ENCODE measurements at regions not wholly inside any gene's neighbourhood (a gene's known extent, or its start where the extent isn't known, plus 50 kb on each side); places are given as distances from the start of the nearest gene placed in this dataset.
"Not testable (repeated sequence)": the region's sequence is repeated elsewhere in the genome, so short reads cannot be mapped to it uniquely, and the experiment has no call there.

DNA sequence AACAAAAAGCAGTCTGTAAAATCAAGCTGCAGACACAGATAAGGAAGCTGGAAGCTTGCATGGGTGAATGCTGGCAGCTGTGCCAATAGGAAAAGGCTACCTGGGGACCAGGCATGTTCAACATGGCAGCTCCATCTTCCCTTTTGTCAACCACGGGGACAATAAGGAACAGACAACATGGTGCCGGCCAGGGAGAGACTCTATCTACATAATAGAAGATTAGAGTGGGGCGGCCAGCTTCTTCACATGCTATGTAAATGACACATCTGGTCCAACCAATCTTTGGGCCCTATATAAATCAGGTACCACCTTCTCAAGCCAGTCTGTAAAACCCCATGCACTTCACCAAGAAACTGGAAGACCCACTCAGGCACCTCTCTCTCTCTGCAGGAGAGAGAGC lies 157.6 kb downstream of the SUDS3 start:
- H3K4me3 ChIP-seq (ENCODE audit: low read depth, low read length), result no peak overlapping the region
- no peak for DNase-seq (ENCODE audit: low read depth)

DNA sequence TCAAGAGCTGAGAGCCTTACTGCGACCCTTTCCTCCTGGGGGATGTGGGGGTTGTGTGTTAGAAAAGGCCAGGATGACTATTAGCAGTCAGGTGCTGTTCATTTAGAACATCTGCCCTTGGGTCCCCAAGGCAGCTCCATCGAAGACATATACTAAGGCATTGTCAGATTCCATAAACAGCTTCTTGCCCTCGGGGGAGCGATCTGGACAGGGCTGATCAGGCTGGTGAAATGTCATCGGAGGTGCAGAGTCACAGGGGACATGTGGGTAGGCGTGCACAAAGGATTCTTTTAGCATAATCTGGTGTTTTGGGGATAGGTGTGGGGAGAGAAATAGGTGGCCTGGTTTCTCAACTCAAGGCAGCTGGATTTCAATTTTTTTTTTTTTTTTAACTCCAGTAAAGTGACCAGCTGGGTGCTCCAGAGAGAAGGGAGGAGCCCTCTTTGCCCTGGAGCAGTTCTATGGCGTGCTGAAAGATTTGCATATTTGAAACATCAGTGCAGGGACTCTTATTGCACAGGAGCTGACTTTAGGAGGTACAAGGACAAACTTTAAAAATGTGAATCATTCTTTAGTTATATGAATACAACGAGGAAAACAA lies 160.1 kb downstream of the SUDS3 start:
- no peak for DNase-seq (ENCODE audit: low read depth)
- no peak overlapping the region for H3K4me3 ChIP-seq (ENCODE audit: low read depth, low read length)

DNA sequence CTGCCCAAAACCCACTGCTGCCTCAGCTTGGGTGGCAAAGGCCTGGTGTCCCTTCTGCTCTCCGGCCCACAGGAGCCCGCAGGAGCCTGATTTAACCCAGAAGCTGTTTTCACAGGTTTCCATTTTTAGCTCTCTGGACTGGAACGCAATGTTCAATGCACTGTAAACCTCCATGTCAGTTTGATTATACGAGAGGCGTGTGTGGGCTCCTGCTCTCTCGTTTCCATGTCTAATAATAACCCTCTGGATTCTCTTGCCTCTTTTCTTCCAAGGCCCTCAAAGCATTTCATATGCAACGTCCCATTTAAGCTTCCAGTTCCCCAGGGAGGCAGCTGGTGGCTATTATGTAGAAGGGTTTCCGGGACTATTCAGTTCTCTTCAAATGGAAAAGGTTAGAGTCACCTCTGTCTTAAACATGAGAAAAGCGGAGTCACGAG lies 161.1 kb downstream of the SUDS3 start:
- DNase-seq (ENCODE audit: low read depth), result no peak
- H3K4me3 ChIP-seq (ENCODE audit: low read depth, low read length), result no peak overlapping the region

DNA sequence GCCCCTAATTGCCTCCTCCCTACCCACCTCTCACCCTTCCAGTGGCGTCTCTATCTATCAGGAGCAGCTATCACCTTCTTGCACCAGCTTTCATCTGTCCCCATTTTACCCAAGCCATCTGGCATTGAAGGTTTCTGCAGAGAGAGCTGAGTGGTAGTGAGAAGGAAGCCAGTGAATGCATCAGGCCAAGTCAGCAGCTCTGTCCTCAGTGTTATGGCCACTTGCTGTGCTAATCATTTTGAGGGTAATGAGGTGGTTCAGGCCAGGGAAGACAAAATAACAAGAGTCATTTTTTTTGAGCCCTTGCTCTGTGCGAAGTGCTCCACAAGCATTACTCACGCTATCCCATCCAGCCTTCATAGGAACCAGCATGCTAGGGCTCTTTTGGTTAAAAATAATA lies 164.7 kb downstream of the SUDS3 start:
- no peak for DNase-seq (ENCODE audit: low read depth)
- no peak overlapping the region for H3K4me3 ChIP-seq (ENCODE audit: low read depth, low read length)

DNA sequence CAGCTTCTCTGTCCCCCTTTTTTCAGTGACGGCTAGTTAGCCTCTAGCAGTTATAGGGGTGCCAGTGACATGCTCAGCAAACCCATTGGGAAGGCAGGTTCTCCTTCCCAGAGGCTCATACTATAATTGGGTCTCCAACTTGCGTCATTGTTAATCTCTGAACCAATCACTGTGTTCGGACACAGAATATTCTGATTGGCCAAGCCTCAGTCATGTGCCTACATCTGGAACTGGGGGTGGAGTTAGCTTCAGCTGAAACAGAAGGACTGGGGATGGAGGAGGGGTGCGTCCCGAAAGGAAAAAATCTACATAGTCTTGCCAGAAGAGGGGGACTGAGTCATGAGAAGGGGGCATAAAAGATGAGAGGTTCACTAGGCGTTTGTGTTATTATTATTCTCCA lies 165.6 kb downstream of the SUDS3 start:
- no peak overlapping the region for H3K4me3 ChIP-seq (ENCODE audit: low read depth, low read length)

DNA sequence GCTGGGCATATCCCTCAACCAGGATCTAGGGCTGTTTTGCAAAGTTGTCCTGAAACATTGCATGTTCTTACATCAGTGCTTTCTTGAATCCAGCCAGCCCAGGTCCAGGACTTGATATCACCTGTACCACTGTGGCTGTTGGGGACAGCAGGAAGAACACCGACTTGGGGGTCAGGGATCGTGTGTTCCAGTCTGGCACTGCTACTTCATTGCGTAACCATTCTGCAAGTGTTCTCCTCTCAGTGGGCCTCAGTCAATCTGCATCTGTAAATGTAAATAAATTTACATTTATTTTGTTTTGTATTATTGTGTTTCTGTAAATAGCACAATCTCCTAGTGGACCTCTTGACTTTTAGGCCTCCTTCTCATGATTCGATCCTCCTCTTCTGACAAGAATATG lies 167.3 kb downstream of the SUDS3 start:
- no peak overlapping the region for H3K4me3 ChIP-seq (ENCODE audit: low read depth, low read length)
- no peak for DNase-seq (ENCODE audit: low read depth)

More for the DNA sequence above, 165.6 kb downstream of the SUDS3 start:
- DNase-seq (ENCODE audit: low read depth), result no peak

DNA sequence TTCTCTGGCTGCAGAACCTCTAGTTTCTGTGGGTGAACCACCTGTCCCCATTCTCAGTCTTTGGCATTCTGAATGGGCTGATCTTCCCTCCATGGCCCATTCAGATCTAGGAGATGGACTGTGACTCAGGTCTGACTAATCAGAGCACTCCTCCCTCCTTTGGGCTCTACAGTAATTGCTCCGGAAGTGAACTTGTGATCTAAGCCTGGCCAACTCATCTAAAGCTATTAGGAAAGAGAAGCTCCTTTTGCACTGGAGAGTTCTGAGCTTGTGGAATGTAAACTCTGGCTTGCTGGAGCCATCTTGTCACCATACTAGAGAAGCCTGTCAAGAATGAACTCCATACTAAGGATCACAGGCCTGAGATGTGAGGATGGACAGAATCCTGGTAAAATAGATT lies 168.2 kb downstream of the SUDS3 start:
- DNase-seq (ENCODE audit: low read depth), result peak; percentile 2
- H3K4me3 ChIP-seq (ENCODE audit: low read depth, low read length), result no peak overlapping the region

DNA sequence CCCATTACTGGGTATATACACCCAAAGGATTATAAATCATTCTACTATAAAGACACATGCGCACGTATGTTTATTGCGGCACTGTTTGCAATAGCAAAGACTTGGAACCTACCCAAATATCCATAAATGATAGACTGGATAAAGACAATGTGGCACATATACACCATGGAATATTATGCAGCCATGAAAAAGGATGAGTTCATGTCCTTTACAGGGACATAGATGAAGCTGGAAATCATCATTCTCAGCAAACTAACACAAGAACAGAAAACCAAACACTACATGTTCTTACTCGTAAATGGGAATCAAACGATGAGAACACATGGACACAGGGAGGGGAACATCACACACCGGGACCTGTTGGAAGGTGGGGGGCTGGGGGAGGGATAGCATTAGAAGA lies 171.3 kb downstream of the SUDS3 start:
- not testable (repeated sequence) for H3K4me3 ChIP-seq (ENCODE audit: low read depth, low read length); DNase-seq (ENCODE audit: low read depth)

DNA sequence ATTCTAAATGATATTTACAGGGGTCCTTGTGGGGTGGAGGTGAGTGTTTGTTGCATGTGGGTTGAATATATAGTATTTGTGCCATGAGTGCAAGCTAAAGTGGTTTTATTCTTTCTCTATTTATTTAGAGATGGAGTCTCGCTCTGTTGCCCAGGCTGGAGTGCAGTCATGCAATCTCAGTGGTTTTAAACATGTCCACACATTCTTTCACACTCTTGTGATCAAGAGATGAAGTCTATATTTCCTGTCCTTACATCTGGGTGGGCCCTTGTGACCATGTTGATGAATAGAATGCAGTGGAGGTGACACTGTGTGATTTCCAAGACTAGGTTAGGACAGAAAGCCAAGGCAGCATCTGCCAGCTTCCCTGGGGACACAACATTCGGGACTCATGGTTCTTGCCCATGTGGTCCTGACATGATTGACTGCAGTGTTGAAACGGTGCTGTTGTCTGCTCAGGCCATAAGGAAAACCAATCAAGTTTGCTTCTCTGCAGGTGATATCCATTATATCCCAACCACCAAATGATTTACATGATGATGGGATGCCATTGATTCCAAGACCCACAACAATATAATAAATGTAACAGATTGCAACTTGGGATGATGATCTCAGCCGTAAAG lies 172.6 kb downstream of the SUDS3 start:
- H3K4me3 ChIP-seq (ENCODE audit: low read depth, low read length), result no peak overlapping the region
- no peak for DNase-seq (ENCODE audit: low read depth)

DNA sequence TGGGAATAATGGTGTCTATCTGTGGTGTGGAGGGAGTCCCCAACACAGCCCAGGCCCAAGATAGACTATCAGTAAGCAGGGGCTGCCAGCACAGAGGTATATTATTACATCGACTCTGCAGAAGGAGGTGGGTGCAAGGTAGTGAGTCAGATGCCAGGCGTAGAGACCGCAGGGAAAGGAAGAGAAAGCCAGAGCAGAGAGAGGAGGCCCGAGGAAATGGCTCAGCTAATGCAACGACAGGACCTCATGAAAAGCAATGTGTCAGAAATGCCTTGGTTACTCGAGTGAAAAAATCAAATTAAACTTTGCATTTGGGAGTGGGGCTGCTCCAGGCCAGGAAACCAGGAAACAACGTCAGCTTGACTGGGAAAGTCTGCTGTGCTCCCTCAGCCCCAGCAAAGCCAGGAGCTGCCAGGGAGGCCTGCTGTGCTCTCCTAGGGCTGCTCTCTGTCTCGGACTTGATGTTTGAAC lies 173.2 kb downstream of the SUDS3 start:
- DNase-seq (ENCODE audit: low read depth), result no peak
- no peak overlapping the region for H3K4me3 ChIP-seq (ENCODE audit: low read depth, low read length)

DNA sequence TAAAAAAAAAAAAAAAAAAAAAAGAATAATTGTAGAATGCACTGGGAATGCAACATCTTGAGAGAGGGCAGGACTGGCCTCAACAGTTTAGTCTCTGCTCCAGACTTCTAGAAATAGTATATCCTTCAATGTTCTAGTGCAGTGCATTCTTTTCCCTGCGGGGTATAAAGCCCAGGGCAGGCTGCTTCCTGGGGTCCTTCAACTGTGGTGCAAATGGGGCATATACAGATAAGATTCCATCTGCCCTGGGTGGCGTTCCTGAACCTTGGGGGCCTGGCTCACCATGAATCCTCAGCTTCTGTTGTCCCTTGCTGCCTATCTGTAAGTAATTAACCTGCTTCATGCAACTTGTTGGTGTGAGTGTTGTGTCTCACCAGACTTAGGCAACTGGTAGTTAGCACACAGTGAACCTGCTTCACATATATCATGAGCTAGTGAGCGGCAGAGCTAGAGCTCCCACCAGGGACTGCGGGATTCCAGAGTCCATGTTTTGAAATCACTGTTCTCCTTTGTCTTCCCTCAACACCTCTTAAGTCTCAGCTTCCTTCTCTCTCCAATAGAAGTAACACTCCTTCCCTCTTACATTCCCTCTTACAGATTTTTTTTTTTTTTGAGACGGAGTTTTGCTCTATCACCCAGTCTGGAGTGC lies 177.6 kb downstream of the SUDS3 start:
- no peak for DNase-seq (ENCODE audit: low read depth)
- H3K4me3 ChIP-seq (ENCODE audit: low read depth, low read length), result no peak overlapping the region

DNA sequence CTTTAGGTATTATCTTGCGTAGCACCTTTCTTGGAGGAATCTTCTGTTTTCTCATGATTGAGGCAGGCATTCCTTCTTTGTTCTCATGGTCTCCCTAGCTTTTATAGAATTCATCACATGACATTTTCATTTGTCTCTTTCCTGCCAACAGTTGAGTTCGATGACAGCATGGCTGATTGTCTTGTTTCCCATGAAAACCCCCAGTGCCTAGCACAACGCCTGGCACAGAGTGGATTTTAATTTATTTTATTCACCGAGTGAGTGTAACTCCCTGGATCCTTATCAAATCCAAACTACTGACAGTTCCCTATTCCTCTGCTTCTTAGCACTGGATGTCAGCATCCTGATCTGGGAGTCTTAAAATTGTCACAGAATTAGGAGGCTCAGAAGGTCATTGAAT lies 182.6 kb downstream of the SUDS3 start:
- DNase-seq (ENCODE audit: low read depth), result no peak
- H3K4me3 ChIP-seq (ENCODE audit: low read depth, low read length), result no peak overlapping the region

DNA sequence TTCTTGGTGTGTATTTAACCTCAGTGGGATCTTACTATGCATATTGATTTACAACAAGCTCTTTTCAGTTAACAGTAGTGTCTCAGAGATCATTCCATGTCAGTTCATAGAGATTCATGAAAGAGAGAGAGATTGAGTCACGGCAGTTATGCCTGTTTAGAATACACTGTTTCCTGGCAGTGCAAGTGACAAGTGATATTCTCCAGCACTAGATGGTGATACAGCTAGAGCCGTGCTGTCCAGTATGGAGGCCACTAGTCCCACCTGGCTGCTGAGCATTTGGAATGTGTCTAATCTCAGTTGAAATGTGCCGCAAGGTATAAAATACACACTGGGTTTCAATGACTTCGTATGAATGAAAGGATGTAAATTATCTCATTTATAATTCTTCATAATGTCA lies 184.4 kb downstream of the SUDS3 start:
- DNase-seq (ENCODE audit: low read depth), result no peak
- no peak overlapping the region for H3K4me3 ChIP-seq (ENCODE audit: low read depth, low read length)

DNA sequence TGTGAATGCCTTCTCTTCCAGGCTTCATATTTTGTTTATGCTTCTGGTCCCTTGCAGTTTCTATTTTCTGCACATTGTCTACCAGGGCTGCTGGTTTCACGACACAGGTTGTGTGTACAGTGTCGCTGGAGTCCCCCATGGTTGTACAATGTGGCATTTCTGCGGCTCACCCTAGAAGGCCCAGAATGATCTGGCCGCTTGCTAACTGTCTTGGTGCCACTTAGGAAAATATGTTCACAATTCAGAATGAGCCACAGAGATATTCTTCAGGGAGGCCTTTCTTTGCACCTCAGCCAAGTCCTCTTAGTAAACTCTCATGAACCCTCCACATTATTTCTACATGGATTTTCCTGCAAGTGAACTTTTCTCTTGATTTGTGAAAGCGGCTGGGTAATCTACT lies 195.4 kb downstream of the SUDS3 start:
- DNase-seq (ENCODE audit: low read depth), result no peak
- H3K4me3 ChIP-seq (ENCODE audit: low read depth, low read length), result no peak overlapping the region

DNA sequence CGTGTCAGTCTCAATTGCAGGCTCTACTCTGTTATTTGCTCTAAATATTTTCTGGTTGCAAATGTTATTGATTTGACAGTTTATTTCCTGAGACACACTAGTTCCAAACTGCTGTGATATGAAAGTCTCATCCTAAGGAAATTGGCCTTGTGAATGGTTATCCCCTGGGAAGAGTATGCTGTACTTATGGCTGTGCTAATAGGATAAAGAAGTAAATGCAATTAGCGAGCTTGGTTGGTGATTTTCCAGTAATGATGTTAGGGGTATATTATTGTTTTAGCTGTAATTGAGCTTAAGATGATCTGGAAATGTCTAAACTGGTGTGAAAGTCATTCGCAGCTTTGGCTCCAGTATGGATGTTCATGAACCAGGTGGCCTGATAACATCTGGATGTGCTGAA lies 197.9 kb downstream of the SUDS3 start:
- DNase-seq (ENCODE audit: low read depth), result no peak
- H3K4me3 ChIP-seq (ENCODE audit: low read depth, low read length), result no peak overlapping the region

DNA sequence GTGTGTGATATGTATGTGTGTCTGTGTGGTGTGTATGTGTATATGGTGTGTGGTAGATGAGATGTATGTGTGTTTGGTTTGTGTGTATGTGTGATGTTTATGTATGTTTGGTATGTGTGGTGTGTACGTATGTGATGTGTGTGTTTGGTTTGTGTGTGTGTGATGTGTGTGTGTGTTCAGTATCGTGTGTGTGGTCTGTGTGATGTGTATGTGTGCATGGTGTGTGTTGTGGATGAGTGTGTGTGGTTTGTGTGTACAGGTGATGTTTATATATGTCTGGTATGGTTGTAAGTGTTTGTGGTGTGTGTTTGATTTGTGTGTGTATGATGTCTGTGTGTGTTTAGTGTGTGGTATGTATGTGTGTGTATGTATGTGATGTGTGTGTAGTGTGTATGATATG lies 199.4 kb downstream of the SUDS3 start:
- no peak for DNase-seq (ENCODE audit: low read depth)
- no peak overlapping the region for H3K4me3 ChIP-seq (ENCODE audit: low read depth, low read length)

DNA sequence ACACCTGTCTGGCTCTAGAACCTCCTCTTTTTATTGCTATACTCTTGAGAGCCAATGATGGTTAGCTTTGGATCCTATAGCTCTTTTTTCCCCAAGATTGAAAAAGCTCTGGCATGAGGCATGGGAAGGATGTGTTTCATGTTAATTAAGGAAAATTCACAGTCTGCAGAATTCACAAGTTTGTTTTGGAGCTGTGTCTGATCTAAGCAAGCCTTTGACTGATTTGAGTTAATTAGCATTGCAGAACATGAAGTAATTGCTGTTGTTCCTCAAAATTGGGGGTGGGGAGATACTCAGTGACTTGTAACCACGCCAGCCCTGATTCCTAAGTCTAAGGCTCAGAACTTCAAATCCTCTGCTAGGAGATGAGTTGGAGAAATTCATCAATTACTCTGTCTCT lies 205.0 kb downstream of the SUDS3 start:
- no peak for DNase-seq (ENCODE audit: low read depth)
- H3K4me3 ChIP-seq (ENCODE audit: low read depth, low read length), result no peak overlapping the region

DNA sequence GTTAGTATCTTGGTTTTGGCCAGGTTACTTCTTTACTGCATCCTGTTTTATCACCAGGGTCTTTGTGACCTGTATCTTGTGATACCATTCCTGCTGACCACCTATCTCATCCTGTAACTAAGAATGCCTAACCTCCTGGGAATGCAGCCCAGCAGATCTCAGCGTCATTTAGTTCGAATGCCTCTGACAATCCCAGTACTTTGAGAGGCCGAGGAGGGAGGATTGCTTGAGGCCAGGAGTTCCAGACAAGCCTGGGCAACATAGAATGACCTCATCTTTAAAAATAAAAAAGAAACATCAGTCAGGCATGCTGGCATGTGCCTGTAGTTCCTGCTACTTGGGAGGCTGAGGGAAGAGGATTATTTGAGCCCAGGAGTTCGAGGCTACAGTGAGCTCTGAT lies 206.5 kb downstream of the SUDS3 start:
- H3K4me3 ChIP-seq (ENCODE audit: low read depth, low read length), result no peak overlapping the region
- DNase-seq (ENCODE audit: low read depth), result no peak

DNA sequence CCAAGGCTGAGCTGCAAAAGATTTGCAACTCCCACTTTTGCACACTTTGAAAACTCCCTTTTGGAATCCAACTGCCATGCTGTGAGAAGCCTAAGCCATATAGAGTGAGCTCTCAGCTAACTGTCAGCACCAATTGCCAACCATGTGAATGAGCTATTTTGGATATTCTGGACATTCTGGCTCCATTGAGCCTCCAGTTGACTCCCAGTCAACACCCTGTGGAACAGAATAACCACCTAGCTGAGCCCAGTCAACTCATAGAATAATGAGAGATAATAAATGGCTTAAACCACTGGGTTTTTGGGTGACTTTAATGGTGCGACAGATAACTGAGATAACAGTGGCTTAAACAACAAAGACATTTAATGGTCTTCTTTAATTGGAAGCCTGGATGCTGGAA lies 210.1 kb downstream of the SUDS3 start:
- DNase-seq (ENCODE audit: low read depth), result no peak
- no peak overlapping the region for H3K4me3 ChIP-seq (ENCODE audit: low read depth, low read length)

DNA sequence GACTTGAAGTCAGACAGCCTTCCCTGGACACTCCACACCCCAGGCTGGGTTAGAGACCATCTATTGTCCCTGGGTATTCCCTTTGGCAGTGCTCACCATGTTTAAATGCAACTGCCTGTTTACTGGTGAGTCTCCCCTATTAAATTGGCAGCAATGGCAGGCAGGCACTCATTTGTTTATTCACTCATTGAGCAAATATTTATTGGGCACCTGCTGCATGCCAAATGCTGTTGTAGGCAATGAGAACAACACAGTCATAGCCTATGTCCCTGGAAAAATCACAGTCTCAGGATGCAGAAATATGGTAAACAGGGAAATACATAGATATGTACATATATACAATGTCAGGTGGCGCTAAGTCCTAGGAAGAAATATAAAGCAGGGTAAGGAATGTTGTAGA lies 212.8 kb downstream of the SUDS3 start:
- H3K4me3 ChIP-seq (ENCODE audit: low read depth, low read length), result no peak overlapping the region
- DNase-seq (ENCODE audit: low read depth), result no peak
